ENCODE measurements at regions not wholly inside any gene's neighbourhood (a gene's known extent, or its start where the extent isn't known, plus 50 kb on each side); places are given as distances from the start of the nearest gene placed in this dataset.

DNA sequence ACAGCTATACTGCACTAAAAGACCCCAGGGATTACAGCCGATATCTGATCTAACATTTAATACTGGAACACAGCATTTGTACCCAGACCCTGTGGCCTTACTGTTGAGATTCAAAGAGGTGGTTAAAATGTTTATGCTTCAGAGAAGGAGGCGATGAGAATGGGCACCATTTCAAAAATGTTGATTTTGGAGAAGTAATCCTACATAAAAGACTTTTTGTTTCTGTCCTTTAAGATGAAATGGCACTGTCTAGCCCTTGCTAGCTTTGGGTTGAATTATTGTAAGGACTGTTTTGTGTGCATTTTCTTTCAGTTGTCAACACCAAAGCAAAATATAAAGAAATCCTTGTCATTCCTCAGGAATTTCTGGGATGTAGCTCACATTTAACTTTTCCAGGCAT, 288.5 kb upstream of the ANKH start:
- TF ChIP-seq POLR2A (IDR thresholded peaks at IDR 0.05; ENCODE audit: low read depth, low read length) (no peak), MXI1 (IDR thresholded peaks at IDR 0.05; ENCODE audit: borderline replicate concordance, low read depth, low read length) (no peak), NFE2L2 (IDR thresholded peaks at IDR 0.05; ENCODE audit: low read depth, low read length) (no peak), SMC3 (IDR thresholded peaks at IDR 0.05; ENCODE audit: low read depth, low read length) (no peak), MAFK (IDR thresholded peaks at IDR 0.05; ENCODE audit: low read depth, low read length) (no peak), CHD1 (IDR thresholded peaks at IDR 0.05; ENCODE audit: low read depth, low read length) (no peak), RAD21 (IDR thresholded peaks at IDR 0.05; ENCODE audit: low read length) (no peak), RCOR1 (IDR thresholded peaks at IDR 0.05; ENCODE audit: insufficient replicate concordance, low read length) (no peak), BHLHE40 (IDR thresholded peaks at IDR 0.05; ENCODE audit: low read depth, low read length) (no peak), CEBPB (IDR thresholded peaks at IDR 0.05; ENCODE audit: low read depth, low read length) (no peak)
- TF ChIP-seq, protein P1, sequence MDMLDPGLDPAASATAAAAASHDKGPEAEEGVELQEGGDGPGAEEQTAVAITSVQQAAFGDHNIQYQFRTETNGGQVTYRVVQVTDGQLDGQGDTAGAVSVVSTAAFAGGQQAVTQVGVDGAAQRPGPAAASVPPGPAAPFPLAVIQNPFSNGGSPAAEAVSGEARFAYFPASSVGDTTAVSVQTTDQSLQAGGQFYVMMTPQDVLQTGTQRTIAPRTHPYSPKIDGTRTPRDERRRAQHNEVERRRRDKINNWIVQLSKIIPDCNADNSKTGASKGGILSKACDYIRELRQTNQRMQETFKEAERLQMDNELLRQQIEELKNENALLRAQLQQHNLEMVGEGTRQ (IDR thresholded peaks at IDR 0.05; ENCODE audit: low read depth, low read length), result no peak
- TF ChIP-seq, protein P2, sequence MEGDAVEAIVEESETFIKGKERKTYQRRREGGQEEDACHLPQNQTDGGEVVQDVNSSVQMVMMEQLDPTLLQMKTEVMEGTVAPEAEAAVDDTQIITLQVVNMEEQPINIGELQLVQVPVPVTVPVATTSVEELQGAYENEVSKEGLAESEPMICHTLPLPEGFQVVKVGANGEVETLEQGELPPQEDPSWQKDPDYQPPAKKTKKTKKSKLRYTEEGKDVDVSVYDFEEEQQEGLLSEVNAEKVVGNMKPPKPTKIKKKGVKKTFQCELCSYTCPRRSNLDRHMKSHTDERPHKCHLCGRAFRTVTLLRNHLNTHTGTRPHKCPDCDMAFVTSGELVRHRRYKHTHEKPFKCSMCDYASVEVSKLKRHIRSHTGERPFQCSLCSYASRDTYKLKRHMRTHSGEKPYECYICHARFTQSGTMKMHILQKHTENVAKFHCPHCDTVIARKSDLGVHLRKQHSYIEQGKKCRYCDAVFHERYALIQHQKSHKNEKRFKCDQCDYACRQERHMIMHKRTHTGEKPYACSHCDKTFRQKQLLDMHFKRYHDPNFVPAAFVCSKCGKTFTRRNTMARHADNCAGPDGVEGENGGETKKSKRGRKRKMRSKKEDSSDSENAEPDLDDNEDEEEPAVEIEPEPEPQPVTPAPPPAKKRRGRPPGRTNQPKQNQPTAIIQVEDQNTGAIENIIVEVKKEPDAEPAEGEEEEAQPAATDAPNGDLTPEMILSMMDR (conservative IDR thresholded peaks at IDR 0.05; ENCODE audit: low read depth, low read length), result no peak

Data from IMR-90 (cell line).